ENCODE measurements at regions not wholly inside any gene's neighbourhood (a gene's known extent, or its start where the extent isn't known, plus 50 kb on each side); places are given as distances from the start of the nearest gene placed in this dataset.

DNA sequence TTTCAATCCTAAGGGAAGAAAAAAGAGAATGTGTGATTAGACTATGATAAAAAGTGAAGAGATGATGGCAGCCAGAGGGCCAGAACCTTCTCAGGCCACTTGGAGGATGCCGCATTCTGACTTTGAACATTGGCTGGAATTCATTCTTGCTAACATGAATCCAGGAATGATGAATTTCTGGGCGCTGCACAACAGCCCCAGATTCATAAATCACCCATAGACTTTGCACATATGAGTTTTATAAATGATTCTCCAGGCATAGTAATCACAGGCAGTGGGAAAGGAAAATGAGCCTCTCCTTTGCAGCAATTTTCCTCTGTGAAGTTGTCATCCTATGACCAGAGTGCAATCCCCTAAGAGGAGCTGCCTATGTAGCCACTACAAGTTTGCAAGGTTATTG, 555.4 kb downstream of the KCTD12 start:
- intact Hi-C loops (cut with DNase I; ENCODE audit: low total_unique reads): no loop called here
- Histone ChIP-seq H3K36me3 (ENCODE audit: low read depth, missing control alignments) (no peaks in the 10 kb centered on the region), H3K9me3 (no peaks in the 10 kb centered on the region), H3K4me3 (no peak overlapping the region), H3K27ac (no peak overlapping the region), H3K4me1 (no peaks in the 10 kb centered on the region), H3K27me3 (no peaks in the 10 kb centered on the region)
- no peak for TF ChIP-seq POLR2A (IDR thresholded peaks at IDR 0.05)
- TF ChIP-seq, protein P1, sequence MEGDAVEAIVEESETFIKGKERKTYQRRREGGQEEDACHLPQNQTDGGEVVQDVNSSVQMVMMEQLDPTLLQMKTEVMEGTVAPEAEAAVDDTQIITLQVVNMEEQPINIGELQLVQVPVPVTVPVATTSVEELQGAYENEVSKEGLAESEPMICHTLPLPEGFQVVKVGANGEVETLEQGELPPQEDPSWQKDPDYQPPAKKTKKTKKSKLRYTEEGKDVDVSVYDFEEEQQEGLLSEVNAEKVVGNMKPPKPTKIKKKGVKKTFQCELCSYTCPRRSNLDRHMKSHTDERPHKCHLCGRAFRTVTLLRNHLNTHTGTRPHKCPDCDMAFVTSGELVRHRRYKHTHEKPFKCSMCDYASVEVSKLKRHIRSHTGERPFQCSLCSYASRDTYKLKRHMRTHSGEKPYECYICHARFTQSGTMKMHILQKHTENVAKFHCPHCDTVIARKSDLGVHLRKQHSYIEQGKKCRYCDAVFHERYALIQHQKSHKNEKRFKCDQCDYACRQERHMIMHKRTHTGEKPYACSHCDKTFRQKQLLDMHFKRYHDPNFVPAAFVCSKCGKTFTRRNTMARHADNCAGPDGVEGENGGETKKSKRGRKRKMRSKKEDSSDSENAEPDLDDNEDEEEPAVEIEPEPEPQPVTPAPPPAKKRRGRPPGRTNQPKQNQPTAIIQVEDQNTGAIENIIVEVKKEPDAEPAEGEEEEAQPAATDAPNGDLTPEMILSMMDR (IDR thresholded peaks at IDR 0.05): no peak
- DNase-seq: no peak
- WGBS, 2 donors: 91 to 92% methylated on average over 2 of the region's 2 CpGs

DNA sequence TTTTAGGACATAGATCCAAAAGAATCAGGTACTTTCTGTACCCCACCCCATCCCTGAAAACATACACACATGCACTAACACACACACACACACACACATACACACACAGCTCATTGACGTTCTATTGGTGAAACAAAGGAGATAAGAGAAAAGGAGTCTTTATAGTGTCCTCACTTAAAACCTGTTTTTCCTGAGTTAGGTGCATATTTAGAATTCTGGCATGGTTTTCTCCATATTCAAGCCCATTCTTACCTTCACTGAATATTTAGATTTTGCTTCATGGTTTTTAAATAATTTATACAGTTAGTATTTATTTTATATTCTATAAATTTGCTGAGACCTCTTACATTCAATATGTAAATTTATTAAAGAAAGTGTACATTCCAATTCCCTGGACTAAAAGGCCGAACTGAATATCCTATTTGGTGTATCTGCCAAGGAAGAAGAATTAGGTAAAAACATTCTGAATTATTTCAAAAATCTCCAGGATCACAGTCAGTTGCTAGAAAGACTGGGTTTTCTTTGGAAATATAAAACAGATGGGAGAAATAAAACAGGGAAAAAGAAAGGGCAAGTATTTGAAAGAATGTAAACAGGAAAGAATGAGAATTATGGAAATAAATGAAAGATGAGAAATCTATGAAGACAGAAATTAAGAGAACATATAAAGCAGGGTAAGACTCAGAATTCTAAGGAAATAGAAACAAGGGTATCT, 556.2 kb downstream of the KCTD12 start:
- DNase-seq: no peak
- intact Hi-C loops (cut with DNase I; ENCODE audit: low total_unique reads): no loop called here
- Histone ChIP-seq H3K27me3 (no peaks in the 10 kb centered on the region), H3K9me3 (no peaks in the 10 kb centered on the region), H3K27ac (no peak overlapping the region), H3K36me3 (ENCODE audit: low read depth, missing control alignments) (no peaks in the 10 kb centered on the region), H3K4me1 (no peaks in the 10 kb centered on the region), H3K4me3 (no peak overlapping the region)
- 47 to 65% methylated on average over 2 of the region's 2 CpGs for WGBS, 2 donors
- TF ChIP-seq, protein P1 (IDR thresholded peaks at IDR 0.05): no peak
- TF ChIP-seq POLR2A (IDR thresholded peaks at IDR 0.05): no peak

DNA sequence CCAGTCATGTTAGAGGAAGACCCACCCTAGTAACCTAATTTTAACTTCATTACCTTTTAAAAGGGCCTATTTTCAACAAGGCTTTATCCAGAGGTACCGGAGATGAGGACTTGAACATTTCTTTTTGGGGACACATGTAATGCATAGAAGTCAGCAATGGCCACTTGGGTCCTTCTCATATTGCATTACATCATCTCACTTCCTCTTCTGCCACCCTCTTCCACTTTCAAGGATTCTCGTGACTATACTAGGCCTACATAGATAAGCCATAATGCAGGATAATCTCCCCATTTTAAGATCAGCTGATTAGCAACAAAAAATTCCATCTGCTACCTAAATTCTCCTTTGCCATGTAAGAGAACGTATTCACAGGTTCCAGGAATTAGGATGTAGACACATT, 557.2 kb downstream of the KCTD12 start:
- Histone ChIP-seq H3K27me3 (no peaks in the 10 kb centered on the region), H3K27ac (no peak overlapping the region), H3K9me3 (no peaks in the 10 kb centered on the region), H3K4me1 (no peaks in the 10 kb centered on the region), H3K4me3 (no peak overlapping the region), H3K36me3 (ENCODE audit: low read depth, missing control alignments) (no peaks in the 10 kb centered on the region)
- DNase-seq: no peak
- intact Hi-C loops (cut with DNase I; ENCODE audit: low total_unique reads): no loop called here
- 85 to 87% methylated on average over 3 of the region's 3 CpGs for WGBS, 2 donors
- TF ChIP-seq POLR2A (IDR thresholded peaks at IDR 0.05): no peak
- TF ChIP-seq, protein P1 (IDR thresholded peaks at IDR 0.05): no peak

DNA sequence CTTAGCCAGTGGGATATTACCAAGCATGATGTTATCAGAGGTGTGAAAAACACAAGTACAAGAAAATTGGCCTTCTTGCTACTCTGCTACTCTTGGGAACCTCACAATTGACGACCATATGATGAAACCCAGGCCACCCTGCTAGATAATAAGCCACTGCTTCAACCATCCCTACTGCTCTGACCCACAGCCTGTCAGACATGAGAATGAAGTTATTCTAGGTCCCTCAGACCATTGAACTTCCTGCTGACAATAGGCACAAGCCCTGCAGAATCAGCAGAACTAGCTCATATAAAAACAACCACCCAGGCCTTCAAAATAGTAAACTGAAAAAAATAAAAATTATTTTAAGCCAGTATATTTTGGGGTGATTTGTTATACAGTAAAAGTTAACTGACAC, 559.9 kb downstream of the KCTD12 start:
- no peaks in the 10 kb centered on the region for H3K27me3 ChIP-seq
- no peaks in the 10 kb centered on the region for H3K36me3 ChIP-seq (ENCODE audit: low read depth, missing control alignments)
- no peak overlapping the region for H3K4me3 ChIP-seq
- 77 to 93% methylated on average over 1 of the region's 1 CpG for WGBS, 2 donors
- no peaks in the 10 kb centered on the region for H3K4me1 ChIP-seq
- TF ChIP-seq, protein P1 (IDR thresholded peaks at IDR 0.05): no peak
- TF ChIP-seq POLR2A (IDR thresholded peaks at IDR 0.05): no peak
- H3K27ac ChIP-seq: no peak overlapping the region
- intact Hi-C loops (cut with DNase I; ENCODE audit: low total_unique reads): no loop called here
- no peaks in the 10 kb centered on the region for H3K9me3 ChIP-seq
- no peak for DNase-seq

DNA sequence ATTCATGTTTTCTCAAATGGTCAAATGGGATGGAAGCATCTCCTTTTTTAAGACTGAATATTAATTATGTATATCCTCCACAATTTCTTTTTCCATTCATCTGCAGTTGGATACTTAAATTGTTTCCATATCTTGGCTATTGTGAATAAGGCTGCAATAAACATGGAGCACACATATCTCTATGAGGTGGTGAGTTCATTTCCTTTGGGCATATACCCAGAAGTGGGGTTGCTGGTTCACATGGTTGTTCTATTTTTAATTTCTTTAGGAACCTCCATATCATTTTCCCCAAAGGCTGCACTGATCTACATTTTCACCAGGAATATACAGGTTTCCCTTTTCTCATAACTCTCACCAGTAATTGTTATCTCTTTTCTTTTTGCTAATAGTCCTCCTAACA, 566.3 kb downstream of the KCTD12 start:
- H3K27ac ChIP-seq: no peak overlapping the region
- H3K9me3 ChIP-seq: no peaks in the 10 kb centered on the region
- intact Hi-C loops (cut with DNase I; ENCODE audit: low total_unique reads): no loop called here
- H3K27me3 ChIP-seq: no peaks in the 10 kb centered on the region
- no peak overlapping the region for H3K4me3 ChIP-seq
- no peaks in the 10 kb centered on the region for H3K36me3 ChIP-seq (ENCODE audit: low read depth, missing control alignments)
- no peak for TF ChIP-seq POLR2A (IDR thresholded peaks at IDR 0.05)
- TF ChIP-seq, protein P1 (IDR thresholded peaks at IDR 0.05): no peak
- H3K4me1 ChIP-seq: no peaks in the 10 kb centered on the region
- no peak for DNase-seq

Measured in testis (tissue), 2 donors.